SH-SY5Y (cell line): ENCODE measurements at regions not wholly inside any gene's neighbourhood (a gene's known extent, or its start where the extent isn't known, plus 50 kb on each side); places are given as distances from the start of the nearest gene placed in this dataset.

Source experiments
- GATA2 ChIP-seq: IDR thresholded peaks from 2 replicates; pipeline ENCODE4 v1.6.1; 2011; ENCODE audit warnings: mild to moderate bottlenecking, low read depth, low read length
- GATA3 ChIP-seq: IDR thresholded peaks from 2 replicates; pipeline ENCODE4 v1.6.1; 2011; ENCODE audit warnings: low read depth, mild to moderate bottlenecking, low read length, moderate library complexity

GRCh38 chr17:12567077-12568053 is 98.3 kb upstream of the MYOCD start:
- no peak for TF ChIP-seq GATA2
- no peak for TF ChIP-seq GATA3
